Hepatocyte (in vitro differentiated cells): ENCODE measurements at regions not wholly inside any gene's neighbourhood (a gene's known extent, or its start where the extent isn't known, plus 50 kb on each side); places are given as distances from the start of the nearest gene placed in this dataset.

ENCODE experiments used
- EZH2phosphoT487 ChIP-seq: fragments of 200-600 bp; sonication (generic); IDR thresholded peaks from one replicate; pipeline ENCODE4 v1.6.1; 2018; ENCODE audit warnings: antibody characterized with exemption, mild to moderate bottlenecking, low read depth, moderate library complexity; ENCODE audit not compliant: unreplicated experiment, severe bottlenecking
- TF ChIP-seq, protein P1 (sequence below): fragments of 200-600 bp; sonication (generic); IDR thresholded peaks from 2 replicates; pipeline ENCODE4 v1.5.1; 2016; ENCODE audit warnings: antibody characterized with exemption, mild to moderate bottlenecking; ENCODE audit not compliant: poor library complexity

GRCh38 chr11:69424748-69425147 is 56.7 kb upstream of the LINC01488 start:
- TF ChIP-seq, protein P1, sequence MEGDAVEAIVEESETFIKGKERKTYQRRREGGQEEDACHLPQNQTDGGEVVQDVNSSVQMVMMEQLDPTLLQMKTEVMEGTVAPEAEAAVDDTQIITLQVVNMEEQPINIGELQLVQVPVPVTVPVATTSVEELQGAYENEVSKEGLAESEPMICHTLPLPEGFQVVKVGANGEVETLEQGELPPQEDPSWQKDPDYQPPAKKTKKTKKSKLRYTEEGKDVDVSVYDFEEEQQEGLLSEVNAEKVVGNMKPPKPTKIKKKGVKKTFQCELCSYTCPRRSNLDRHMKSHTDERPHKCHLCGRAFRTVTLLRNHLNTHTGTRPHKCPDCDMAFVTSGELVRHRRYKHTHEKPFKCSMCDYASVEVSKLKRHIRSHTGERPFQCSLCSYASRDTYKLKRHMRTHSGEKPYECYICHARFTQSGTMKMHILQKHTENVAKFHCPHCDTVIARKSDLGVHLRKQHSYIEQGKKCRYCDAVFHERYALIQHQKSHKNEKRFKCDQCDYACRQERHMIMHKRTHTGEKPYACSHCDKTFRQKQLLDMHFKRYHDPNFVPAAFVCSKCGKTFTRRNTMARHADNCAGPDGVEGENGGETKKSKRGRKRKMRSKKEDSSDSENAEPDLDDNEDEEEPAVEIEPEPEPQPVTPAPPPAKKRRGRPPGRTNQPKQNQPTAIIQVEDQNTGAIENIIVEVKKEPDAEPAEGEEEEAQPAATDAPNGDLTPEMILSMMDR = no peak
- TF ChIP-seq EZH2phosphoT487 = no peak
